ENCODE measurements at regions not wholly inside any gene's neighbourhood (a gene's known extent, or its start where the extent isn't known, plus 50 kb on each side); places are given as distances from the start of the nearest gene placed in this dataset.

GRCh38 chr5:57405984-57406383 is 76.6 kb downstream of the ACTBL2 start:
- no peak overlapping the region for H3K27ac Mint-ChIP-seq
- no peak for DNase-seq (ENCODE audit: low spot score)
- no peak for ATAC-seq
- no peak for TF ChIP-seq ZNF423 (CRISPR knock-in tag; IDR thresholded peaks at IDR 0.05)
- H3K4me1 Mint-ChIP-seq = no peaks in the 10 kb centered on the region
- H3K4me3 Mint-ChIP-seq = no peak overlapping the region
- ChIA-PET POLR2A (no interaction called here), CTCF (no interaction called here)
- H3K36me3 Mint-ChIP-seq = no peaks in the 10 kb centered on the region
- no peaks in the 10 kb centered on the region for H3K27me3 Mint-ChIP-seq (ENCODE audit: low read depth)
- H3K9me3 Mint-ChIP-seq = no peaks in the 10 kb centered on the region

- no peaks in the 10 kb centered on the region for H3K36me3 Mint-ChIP-seq
- ATAC-seq = no peak
Observed at GRCh38 chr5:57402761-57403160, 79.8 kb downstream of the ACTBL2 start.

GRCh38 chr5:57402348-57402747 is 80.3 kb downstream of the ACTBL2 start:
- ChIA-PET CTCF (no interaction called here), POLR2A (no interaction called here)
- TF ChIP-seq USF2 (CRISPR knock-in tag; IDR thresholded peaks at IDR 0.05) (no peak), CREB1 (CRISPR knock-in tag; IDR thresholded peaks at IDR 0.05) (no peak), GABPB1 (CRISPR knock-in tag; IDR thresholded peaks at IDR 0.05) (no peak), FOXK1 (CRISPR knock-in tag; IDR thresholded peaks at IDR 0.05) (no peak), JUN (CRISPR knock-in tag; IDR thresholded peaks at IDR 0.05) (no peak), SMAD4 (CRISPR knock-in tag; IDR thresholded peaks at IDR 0.05) (no peak), FOXP4 (CRISPR knock-in tag; IDR thresholded peaks at IDR 0.05) (no peak), NR2C2 (CRISPR knock-in tag; IDR thresholded peaks at IDR 0.05) (no peak), EMX1 (CRISPR knock-in tag; IDR thresholded peaks at IDR 0.05) (no peak), PREB (CRISPR knock-in tag; IDR thresholded peaks at IDR 0.05; ENCODE audit: borderline replicate concordance) (no peak), RELA (CRISPR knock-in tag; IDR thresholded peaks at IDR 0.05; ENCODE audit: borderline replicate concordance) (no peak), FOXP1 (CRISPR knock-in tag; IDR thresholded peaks at IDR 0.05; ENCODE audit: borderline replicate concordance) (no peak), ZNF317 (CRISPR knock-in tag; IDR thresholded peaks at IDR 0.05; ENCODE audit: borderline replicate concordance, low read depth) (no peak), E2F4 (CRISPR knock-in tag; IDR thresholded peaks at IDR 0.05; ENCODE audit: borderline replicate concordance, low read depth) (no peak)
- Mint-ChIP-seq H3K4me1 (0 out of 2 replicates have a peak, but pooled peaks cover 2% of the 10 kb centered on the region), H3K27ac (no peak overlapping the region), H3K36me3 (no peaks in the 10 kb centered on the region), H3K9me3 (peaks cover 8% of the 10 kb centered on the region), H3K4me3 (no peak overlapping the region), H3K27me3 (ENCODE audit: low read depth) (no peaks in the 10 kb centered on the region)
- DNase-seq (ENCODE audit: low spot score) (no peak), ATAC-seq (no peak)

More at GRCh38 chr5:57402761-57403160, 79.8 kb downstream of the ACTBL2 start:
- no peak overlapping the region for H3K27ac Mint-ChIP-seq
- CTCF ChIA-PET = no interaction called here
- DNase-seq (ENCODE audit: low spot score) = no peak
- H3K9me3 Mint-ChIP-seq = peaks cover 8% of the 10 kb centered on the region
- H3K4me3 Mint-ChIP-seq = no peak overlapping the region
- H3K4me1 Mint-ChIP-seq = 0 out of 2 replicates have a peak, but pooled peaks cover 2% of the 10 kb centered on the region
- H3K27me3 Mint-ChIP-seq (ENCODE audit: low read depth) = no peaks in the 10 kb centered on the region
- POLR2A ChIA-PET = no interaction called here
- TF ChIP-seq IRF1 (CRISPR knock-in tag; IDR thresholded peaks at IDR 0.05) = no peak
- no peak for TF ChIP-seq E2F5 (CRISPR knock-in tag; IDR thresholded peaks at IDR 0.05)
- TF ChIP-seq GTF2I (CRISPR knock-in tag; conservative IDR thresholded peaks at IDR 0.05) = no peak

Data from WTC11 (cell line).